GM20000 (cell line): ENCODE measurements at regions not wholly inside any gene's neighbourhood (a gene's known extent, or its start where the extent isn't known, plus 50 kb on each side); places are given as distances from the start of the nearest gene placed in this dataset.

ENCODE experiments used
- DNase-seq: peaks from one replicate; pipeline ENCODE4 v3.0.0; 2012; ENCODE audit warnings: low spot score
- TF ChIP-seq, protein P1 (sequence below): IDR thresholded peaks from 2 replicates; pipeline ENCODE4 v1.5.1; 2012; ENCODE audit warnings: mild to moderate bottlenecking, control low read depth; ENCODE audit errors: extremely low read depth, missing control alignments

DNA sequence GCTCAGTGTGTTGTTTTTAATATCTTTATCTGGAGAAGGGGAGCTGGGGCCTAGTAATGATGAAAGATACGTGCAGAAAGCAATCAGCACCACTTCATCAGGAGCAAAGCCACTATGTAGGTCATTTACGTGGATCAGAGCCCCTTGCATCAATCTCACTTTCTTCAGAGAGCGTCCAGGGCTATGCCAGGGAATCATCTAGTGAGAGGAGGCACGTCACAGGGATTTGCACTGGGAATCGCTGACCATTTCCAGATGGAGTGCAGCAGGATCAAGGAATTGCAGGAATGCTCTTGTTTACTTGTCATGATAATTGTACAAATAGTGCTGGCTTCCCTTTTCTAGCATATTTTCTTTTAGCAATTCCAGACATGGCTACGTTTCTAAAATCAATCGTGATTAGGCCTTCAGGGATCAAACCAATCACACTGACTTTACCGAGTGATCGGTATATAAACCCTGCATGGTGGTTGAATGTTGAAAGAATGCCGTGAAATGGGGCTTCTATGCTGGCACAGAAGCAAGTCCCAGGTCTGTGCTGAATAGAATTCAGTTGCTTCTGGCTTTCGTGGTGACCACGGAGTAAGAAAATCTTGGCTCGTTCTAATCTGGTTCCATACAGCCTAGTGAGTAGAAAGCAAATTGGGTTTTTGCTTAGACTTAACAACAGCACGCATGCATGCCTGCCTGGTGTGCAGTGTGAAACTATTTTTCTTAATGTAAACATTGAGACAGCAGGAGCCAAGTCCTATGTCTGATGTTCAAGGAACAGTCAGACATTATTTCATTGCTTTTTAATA, 122.8 kb downstream of the TMEM200C start:
- no peak for DNase-seq
- TF ChIP-seq, protein P1, sequence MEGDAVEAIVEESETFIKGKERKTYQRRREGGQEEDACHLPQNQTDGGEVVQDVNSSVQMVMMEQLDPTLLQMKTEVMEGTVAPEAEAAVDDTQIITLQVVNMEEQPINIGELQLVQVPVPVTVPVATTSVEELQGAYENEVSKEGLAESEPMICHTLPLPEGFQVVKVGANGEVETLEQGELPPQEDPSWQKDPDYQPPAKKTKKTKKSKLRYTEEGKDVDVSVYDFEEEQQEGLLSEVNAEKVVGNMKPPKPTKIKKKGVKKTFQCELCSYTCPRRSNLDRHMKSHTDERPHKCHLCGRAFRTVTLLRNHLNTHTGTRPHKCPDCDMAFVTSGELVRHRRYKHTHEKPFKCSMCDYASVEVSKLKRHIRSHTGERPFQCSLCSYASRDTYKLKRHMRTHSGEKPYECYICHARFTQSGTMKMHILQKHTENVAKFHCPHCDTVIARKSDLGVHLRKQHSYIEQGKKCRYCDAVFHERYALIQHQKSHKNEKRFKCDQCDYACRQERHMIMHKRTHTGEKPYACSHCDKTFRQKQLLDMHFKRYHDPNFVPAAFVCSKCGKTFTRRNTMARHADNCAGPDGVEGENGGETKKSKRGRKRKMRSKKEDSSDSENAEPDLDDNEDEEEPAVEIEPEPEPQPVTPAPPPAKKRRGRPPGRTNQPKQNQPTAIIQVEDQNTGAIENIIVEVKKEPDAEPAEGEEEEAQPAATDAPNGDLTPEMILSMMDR = no peak

DNA sequence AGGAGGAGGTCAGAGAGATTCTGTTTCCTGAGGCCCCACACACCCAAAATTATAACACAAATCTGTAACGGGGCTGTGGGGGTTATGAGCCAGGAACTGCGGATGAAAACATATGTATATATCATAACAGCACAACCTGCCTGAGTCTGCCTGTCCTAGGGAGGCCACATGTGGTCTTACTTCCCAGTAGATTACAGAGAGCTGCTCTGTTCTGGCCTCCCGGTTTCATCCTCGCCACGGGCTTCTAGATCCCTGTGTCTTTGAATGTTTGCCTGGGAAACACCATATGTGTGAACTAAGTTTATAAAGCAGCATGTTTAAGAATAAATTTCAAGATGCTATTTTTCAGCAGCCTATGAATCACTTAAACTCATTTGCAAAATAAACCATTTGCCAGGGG, 124.0 kb downstream of the TMEM200C start:
- TF ChIP-seq, protein P1 = no peak
- no peak for DNase-seq

DNA sequence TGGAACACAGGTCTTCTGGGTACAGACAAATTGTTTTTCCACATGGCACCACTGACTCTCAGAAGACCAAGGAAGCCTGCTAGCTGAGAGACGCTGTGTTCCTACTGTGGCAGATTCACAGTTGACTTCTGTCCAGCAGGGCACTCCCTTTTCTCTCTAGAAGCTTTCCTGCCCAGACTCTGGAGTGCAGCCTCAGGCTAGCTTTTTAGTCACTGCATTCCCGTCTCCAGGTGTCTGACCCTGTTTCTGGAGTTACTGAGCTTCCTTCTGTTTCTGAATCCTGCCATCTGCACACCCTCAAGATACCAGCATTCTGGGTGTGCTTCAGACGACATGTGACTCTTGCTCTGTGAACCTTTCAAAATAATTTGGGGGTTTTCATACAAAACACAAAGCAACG, 125.1 kb downstream of the TMEM200C start:
- no peak for DNase-seq
- TF ChIP-seq, protein P1 = no peak

DNA sequence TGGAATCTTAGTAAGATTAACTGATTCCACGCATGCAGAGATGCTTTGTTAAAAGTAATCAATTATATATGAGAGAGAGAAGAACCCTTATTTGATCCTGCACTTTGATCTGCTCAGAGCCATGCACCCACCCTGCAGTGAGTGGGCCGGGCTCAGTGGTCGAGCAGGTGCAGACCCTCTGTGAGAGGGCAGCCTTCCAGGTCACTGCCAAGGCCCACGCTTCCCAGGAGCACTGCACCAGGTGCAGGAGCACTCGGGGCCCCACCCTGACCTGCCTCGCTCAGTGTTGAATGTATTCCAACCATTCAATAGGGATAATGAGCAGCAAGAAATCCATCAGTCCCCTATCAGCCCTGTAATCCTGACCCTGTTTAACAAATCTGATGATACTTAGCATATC, 126.9 kb downstream of the TMEM200C start:
- no peak for DNase-seq
- TF ChIP-seq, protein P1 = no peak

DNA sequence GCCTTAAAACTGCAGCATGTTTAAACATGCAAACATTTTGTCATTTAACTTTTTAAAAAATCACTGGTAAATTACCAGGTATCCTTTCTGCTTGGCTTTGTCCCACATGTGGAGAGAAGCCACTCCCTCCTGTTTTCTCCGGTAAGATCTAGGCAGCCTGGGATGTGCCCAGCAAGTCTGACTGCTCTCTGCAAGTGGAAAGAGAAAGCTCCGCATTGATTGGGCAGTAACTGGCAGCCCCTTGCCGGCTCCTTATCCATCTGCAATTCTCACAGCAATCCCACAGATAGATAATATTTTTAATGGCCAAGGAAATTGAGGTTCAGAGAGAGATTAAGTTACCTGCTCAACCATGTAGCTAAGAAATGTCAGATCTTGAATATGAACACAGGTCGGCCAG, 136.1 kb downstream of the TMEM200C start:
- TF ChIP-seq, protein P1 = no peak
- no peak for DNase-seq

DNA sequence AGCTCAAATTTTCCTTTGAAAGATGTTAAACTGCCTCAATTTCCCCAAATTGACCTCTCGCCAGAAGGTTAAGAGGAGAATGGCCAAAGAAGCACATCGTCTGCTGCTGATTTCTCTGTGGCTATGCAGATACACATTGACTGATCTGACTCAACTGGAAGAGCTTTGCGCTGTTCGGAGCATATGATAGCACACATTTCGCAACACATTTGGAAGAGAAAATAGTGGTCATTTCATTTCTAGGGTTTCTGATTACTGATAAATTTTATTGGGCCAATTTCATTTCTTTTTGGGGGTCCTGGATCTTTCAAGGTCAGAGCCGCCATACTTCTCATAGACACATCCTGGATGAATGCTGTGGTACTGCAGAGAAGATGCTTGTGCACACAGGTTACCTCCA, 138.5 kb downstream of the TMEM200C start:
- no peak for DNase-seq
- TF ChIP-seq, protein P1 = no peak

DNA sequence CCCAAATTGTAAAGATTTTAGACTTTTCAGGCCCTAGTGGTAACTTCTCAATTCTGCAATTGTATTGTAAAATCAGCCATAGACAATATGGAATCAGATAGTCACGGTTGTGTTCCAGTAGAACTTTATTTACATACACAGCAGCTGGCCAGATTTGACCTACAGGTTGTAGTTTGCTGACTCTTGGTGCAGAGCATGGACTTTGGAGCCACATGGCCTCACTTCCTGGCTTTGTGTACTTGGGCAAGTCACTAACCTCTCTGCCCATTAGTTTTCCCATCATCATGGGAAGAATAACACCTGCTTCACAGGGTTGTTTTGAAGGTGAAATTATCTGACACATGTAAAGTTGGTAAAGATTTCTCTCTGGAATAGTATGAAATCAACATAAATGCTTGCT, 147.6 kb downstream of the TMEM200C start:
- TF ChIP-seq, protein P1 = no peak
- DNase-seq = no peak
